Fibroblast of lung (primary cell): ENCODE measurements at regions not wholly inside any gene's neighbourhood (a gene's known extent, or its start where the extent isn't known, plus 50 kb on each side); places are given as distances from the start of the nearest gene placed in this dataset.

Experiments
- DNase-seq, 2 donors: peaks; one replicate each; pipeline versions ENCODE4 v3.0.0 to v3.0.0-alpha.2; 2010; ENCODE audit warnings: low read depth in 2 of 2
- H2AFZ ChIP-seq: 2 replicates; pipeline ENCODE4 v1.5.1; 2012; ENCODE audit warnings: low read length, control low read depth, inconsistent platforms
- H3K27ac ChIP-seq: 2 replicates; pipeline ENCODE4 v1.5.1; 2011; ENCODE audit warnings: low read length, control low read depth; ENCODE audit not compliant: insufficient read depth
- H3K27me3 ChIP-seq: 2 replicates; pipeline ENCODE4 v1.5.1; 2011; ENCODE audit warnings: mild to moderate bottlenecking, low read length; ENCODE audit not compliant: control insufficient read depth, insufficient read depth
- H3K36me3 ChIP-seq: 2 replicates; pipeline ENCODE4 v1.5.1; 2011; ENCODE audit warnings: low read length; ENCODE audit not compliant: control insufficient read depth, insufficient read depth
- H3K4me1 ChIP-seq: 2 replicates; pipeline ENCODE4 v1.5.1; 2011; ENCODE audit warnings: low read length; ENCODE audit not compliant: control insufficient read depth, insufficient read depth; ENCODE audit errors: extremely low read depth
- H3K4me2 ChIP-seq: 2 replicates; pipeline ENCODE4 v1.5.1; 2011; ENCODE audit warnings: low read length, control low read depth; ENCODE audit not compliant: insufficient read depth; ENCODE audit errors: extremely low read depth
- H3K4me3 ChIP-seq, 4 experiments: fragments of 200-600 bp in 1 of 4; sonication (generic) in 1 of 4; replicated peaks in 1 of 4; 2 replicates each; pipeline ENCODE4 v1.5.1; 2011 to 2016; ENCODE audit warnings: low read length in 4 of 4, low read depth in 3 of 4, mild to moderate bottlenecking in 3 of 4, control low read depth in 2 of 4, inconsistent platforms in 1 of 4, mixed read lengths in 1 of 4; ENCODE audit not compliant: insufficient read depth in 1 of 4; ENCODE audit errors: control extremely low read depth in 1 of 4
- H3K79me2 ChIP-seq: 2 replicates; pipeline ENCODE4 v1.5.1; 2012; ENCODE audit warnings: mild to moderate bottlenecking, low read length, inconsistent platforms; ENCODE audit not compliant: control insufficient read depth, insufficient read depth
- H3K9ac ChIP-seq: 2 replicates; pipeline ENCODE4 v1.5.1; 2011; ENCODE audit warnings: mild to moderate bottlenecking, low read length, control low read depth; ENCODE audit not compliant: insufficient read depth
- H3K9me3 ChIP-seq: 2 replicates; pipeline ENCODE4 v1.5.1; 2012; ENCODE audit warnings: low read depth, low read length; ENCODE audit not compliant: control insufficient read depth, insufficient read depth
- H4K20me1 ChIP-seq: 2 replicates; pipeline ENCODE4 v1.5.1; 2011; ENCODE audit warnings: low read length; ENCODE audit not compliant: control insufficient read depth, insufficient read depth; ENCODE audit errors: extremely low read depth
- CTCF ChIP-seq, 2 donors: IDR thresholded peaks in 1 of 2; conservative IDR thresholded peaks in 1 of 2; 1 replicate in 1 of 2; 2 replicates in 1 of 2; pipeline ENCODE4 v1.5.1; 2011 to 2012; ENCODE audit warnings: low read length in 2 of 2, control low read depth in 1 of 2, inconsistent platforms in 1 of 2, low read depth in 1 of 2, mild to moderate bottlenecking in 1 of 2
- EZH2 ChIP-seq: IDR thresholded peaks from 2 replicates; pipeline ENCODE4 v1.5.1; 2012; ENCODE audit warnings: low read length, control low read depth, mild to moderate bottlenecking; ENCODE audit errors: missing control alignments

GRCh38 chr3:46110701-46111493, 83.6 kb upstream of the XCR1 start:
- no peak overlapping the region for H3K4me3 ChIP-seq
- H3K79me2 ChIP-seq: no peaks in the 10 kb centered on the region
- no peaks in the 10 kb centered on the region for H3K9me3 ChIP-seq
- TF ChIP-seq EZH2 (no peak), CTCF (conservative IDR thresholded peaks at IDR 0.05 in 1 of 2, IDR thresholded peaks at IDR 0.05 in 1 of 2; ENCODE audit: low read depth in 1 of 2, low read length in 2 of 2) (no peak)
- no peak overlapping the region for H2AFZ ChIP-seq
- H3K4me1 ChIP-seq: peaks cover 30% of the 10 kb centered on the region
- no peaks in the 10 kb centered on the region for H4K20me1 ChIP-seq
- no peak overlapping the region for H3K27ac ChIP-seq
- H3K27me3 ChIP-seq: no peaks in the 10 kb centered on the region
- no peaks in the 10 kb centered on the region for H3K36me3 ChIP-seq
- DNase-seq: peak; percentile 87 to 97
- no peak overlapping the region for H3K9ac ChIP-seq
- no peak overlapping the region for H3K4me2 ChIP-seq

- no peak overlapping the region for H3K4me2 ChIP-seq
- no peak overlapping the region for H3K4me3 ChIP-seq
- H3K9ac ChIP-seq: no peak overlapping the region
- H3K9me3 ChIP-seq: no peaks in the 10 kb centered on the region
- no peak for TF ChIP-seq EZH2
- TF ChIP-seq CTCF (conservative IDR thresholded peaks at IDR 0.05 in 1 of 2, IDR thresholded peaks at IDR 0.05 in 1 of 2; ENCODE audit: low read depth in 1 of 2, low read length in 2 of 2): no peak
- H3K27me3 ChIP-seq: no peaks in the 10 kb centered on the region
- no peak for DNase-seq
- no peaks in the 10 kb centered on the region for H3K36me3 ChIP-seq
- no peak overlapping the region for H3K27ac ChIP-seq
- H3K4me1 ChIP-seq: peaks cover 18% of the 10 kb centered on the region
- H2AFZ ChIP-seq: no peak overlapping the region
- H3K79me2 ChIP-seq: no peaks in the 10 kb centered on the region
- no peaks in the 10 kb centered on the region for H4K20me1 ChIP-seq
Measured at GRCh38 chr3:46107682-46108081, 80.4 kb upstream of the XCR1 start.

- Histone ChIP-seq H4K20me1 (no peaks in the 10 kb centered on the region), H3K36me3 (no peaks in the 10 kb centered on the region), H2AFZ (no peak overlapping the region), H3K27me3 (no peaks in the 10 kb centered on the region), H3K4me3 (no peak overlapping the region), H3K4me1 (peaks cover 14% of the 10 kb centered on the region), H3K27ac (no peak overlapping the region), H3K79me2 (no peaks in the 10 kb centered on the region), H3K9ac (no peak overlapping the region), H3K4me2 (no peak overlapping the region), H3K9me3 (no peaks in the 10 kb centered on the region)
- no peak for DNase-seq
- TF ChIP-seq EZH2: no peak
- no peak for TF ChIP-seq CTCF (conservative IDR thresholded peaks at IDR 0.05 in 1 of 2, IDR thresholded peaks at IDR 0.05 in 1 of 2; ENCODE audit: low read depth in 1 of 2, low read length in 2 of 2)
Measured at GRCh38 chr3:46105306-46105919, 78.1 kb upstream of the XCR1 start.
